GM19452 (cell line): ENCODE measurements at regions not wholly inside any gene's neighbourhood (a gene's known extent, or its start where the extent isn't known, plus 50 kb on each side); places are given as distances from the start of the nearest gene placed in this dataset.

Source experiments
- ATAC-seq: cut with Tn5 transposase; IDR thresholded peaks from one replicate; pipeline ENCODE4 v1.9.1; 2021; ENCODE audit not compliant: unreplicated experiment

GRCh38 chr2:41937464-41937906, 110.3 kb upstream of the PKDCC start:
- ATAC-seq: no peak

- no peak for ATAC-seq
Observed at GRCh38 chr2:41937921-41938708, 109.7 kb upstream of the PKDCC start.

- no peak for ATAC-seq
Observed at GRCh38 chr2:41940060-41940744, 107.6 kb upstream of the PKDCC start.

GRCh38 chr2:41940745-41941063, 107.1 kb upstream of the PKDCC start:
- ATAC-seq: no peak

- no peak for ATAC-seq
Observed at GRCh38 chr2:41941831-41942230, 106.0 kb upstream of the PKDCC start.

GRCh38 chr2:41942278-41942677, 105.5 kb upstream of the PKDCC start:
- ATAC-seq: no peak

GRCh38 chr2:41943159-41943558, 104.7 kb upstream of the PKDCC start:
- ATAC-seq: no peak

GRCh38 chr2:41944220-41944880, 103.5 kb upstream of the PKDCC start:
- no peak for ATAC-seq

GRCh38 chr2:41947701-41948396, 100.0 kb upstream of the PKDCC start:
- no peak for ATAC-seq

GRCh38 chr2:41948397-41948763, 99.4 kb upstream of the PKDCC start:
- ATAC-seq: no peak

- no peak for ATAC-seq
Observed at GRCh38 chr2:41949091-41949882, 98.5 kb upstream of the PKDCC start.

GRCh38 chr2:41949883-41950665, 97.7 kb upstream of the PKDCC start:
- no peak for ATAC-seq

- no peak for ATAC-seq
Observed at GRCh38 chr2:41950666-41950960, 97.2 kb upstream of the PKDCC start.

GRCh38 chr2:41954304-41955291, 93.2 kb upstream of the PKDCC start:
- no peak for ATAC-seq

GRCh38 chr2:41955316-41956043, 92.3 kb upstream of the PKDCC start:
- ATAC-seq: peak; percentile 37

- no peak for ATAC-seq
Observed at GRCh38 chr2:41957431-41957830, 90.4 kb upstream of the PKDCC start.

GRCh38 chr2:41958251-41958650, 89.6 kb upstream of the PKDCC start:
- ATAC-seq: no peak

- ATAC-seq: no peak
Observed at GRCh38 chr2:41958775-41959174, 89.0 kb upstream of the PKDCC start.
